Aorta (tissue), 5 donors: ENCODE measurements at regions not wholly inside any gene's neighbourhood (a gene's known extent, or its start where the extent isn't known, plus 50 kb on each side); places are given as distances from the start of the nearest gene placed in this dataset.

Experiments
- ATAC-seq: fragments of 200-7000 bp; cut with Tn5 transposase; one replicate; pipeline ENCODE4 v1.9.1; 2022; ENCODE audit warnings: moderate library complexity; ENCODE audit not compliant: low FRiP score
- DNase-seq, 2 donors: peaks; one replicate each; pipeline ENCODE4 v3.0.0-alpha.2; 2020
- H3K27ac ChIP-seq, 2 donors: one replicate each; pipeline ENCODE4 v1.5.1; 2013; ENCODE audit warnings: low read length in 2 of 2, mild to moderate bottlenecking in 2 of 2, moderate library complexity in 2 of 2, control low read depth in 1 of 2, inconsistent platforms in 1 of 2, low read depth in 1 of 2
- H3K27me3 ChIP-seq, 2 donors: one replicate each; pipeline ENCODE4 v1.6.1; 2013; ENCODE audit warnings: control low read depth in 1 of 2, low read length in 1 of 2, mild to moderate bottlenecking in 1 of 2, moderate library complexity in 1 of 2; ENCODE audit not compliant: insufficient read depth in 2 of 2, control insufficient read depth in 1 of 2
- H3K36me3 ChIP-seq, 2 donors: one replicate each; pipeline ENCODE4 v1.6.1; 2013; ENCODE audit warnings: control low read depth in 1 of 2, low read length in 1 of 2, mild to moderate bottlenecking in 1 of 2; ENCODE audit not compliant: insufficient read depth in 2 of 2, control insufficient read depth in 1 of 2
- H3K4me1 ChIP-seq, 2 donors: one replicate each; pipeline ENCODE4 v1.6.1; 2013; ENCODE audit warnings: low read length in 2 of 2, control low read depth in 1 of 2, mild to moderate bottlenecking in 1 of 2, moderate library complexity in 1 of 2; ENCODE audit not compliant: insufficient read depth in 2 of 2, control insufficient read depth in 1 of 2
- H3K4me3 ChIP-seq, 2 donors: one replicate each; pipeline ENCODE4 v1.5.1; 2013; ENCODE audit warnings: low read length in 2 of 2, control low read depth in 1 of 2, mild to moderate bottlenecking in 1 of 2
- H3K9me3 ChIP-seq: one replicate; pipeline ENCODE4 v1.6.1; 2013; ENCODE audit warnings: mild to moderate bottlenecking, low read length; ENCODE audit not compliant: control insufficient read depth
- WGBS, 2 donors: extraction: QIAGEN DNeasy Blood & Tissue Kit; methylation state at CpG; one replicate each; pipeline ENCODE4 v1.1.7; 2013; 5-methylcytosine and 5-hydroxymethylcytosine counted together
- intact Hi-C, 2 donors: fragments of 100-400 bp; cut with DNase I; formaldehyde crosslinking; loops; one replicate each; pipeline versions ENCODE4 v1.14.2 to v1.15.0; 2022
- donor health status: healthy with polysubstance abuse.
- donor health status: Bipolar disorder and iron deficiency.
- donor health status: DM: no; HTN: no; CAD: no.
- donor health status: DM: no; HTN: no; CAD: no.
- donor health status: DM: yes; HTN: yes; CAD: no.

DNA sequence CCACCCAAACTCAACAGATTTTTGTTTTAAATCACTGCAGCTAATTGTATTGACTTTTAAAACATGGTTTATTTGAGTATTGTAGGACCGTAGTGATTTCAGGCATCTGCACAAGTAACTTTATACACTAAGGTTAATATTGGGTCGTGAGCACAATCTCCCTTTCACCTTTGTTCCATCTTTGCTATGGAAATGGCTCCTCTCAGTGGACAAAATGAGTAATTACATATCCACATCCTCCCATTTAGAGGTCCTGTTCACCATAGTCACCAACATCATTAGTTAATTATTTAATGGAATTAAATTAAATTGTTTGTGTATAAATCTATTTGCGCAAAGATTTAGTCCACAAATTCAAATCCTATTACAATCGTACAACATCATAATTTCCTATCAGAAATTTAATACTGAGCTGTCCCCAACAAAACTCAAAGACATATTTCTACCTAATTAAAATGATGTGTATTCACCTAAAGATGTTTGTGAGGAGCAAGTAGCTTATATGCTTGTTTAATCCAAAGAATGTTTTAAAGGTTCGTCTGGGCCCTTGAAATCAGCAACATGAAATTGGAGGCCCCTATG lies 173.0 kb upstream of the DAPK1 start:
- intact Hi-C loops, result loop anchor here (1.0 to 10.0 kb wide), 7 partner anchors 177 to 892 kb away; no protein-coding TSS in a partner anchor
- no peak for DNase-seq

DNA sequence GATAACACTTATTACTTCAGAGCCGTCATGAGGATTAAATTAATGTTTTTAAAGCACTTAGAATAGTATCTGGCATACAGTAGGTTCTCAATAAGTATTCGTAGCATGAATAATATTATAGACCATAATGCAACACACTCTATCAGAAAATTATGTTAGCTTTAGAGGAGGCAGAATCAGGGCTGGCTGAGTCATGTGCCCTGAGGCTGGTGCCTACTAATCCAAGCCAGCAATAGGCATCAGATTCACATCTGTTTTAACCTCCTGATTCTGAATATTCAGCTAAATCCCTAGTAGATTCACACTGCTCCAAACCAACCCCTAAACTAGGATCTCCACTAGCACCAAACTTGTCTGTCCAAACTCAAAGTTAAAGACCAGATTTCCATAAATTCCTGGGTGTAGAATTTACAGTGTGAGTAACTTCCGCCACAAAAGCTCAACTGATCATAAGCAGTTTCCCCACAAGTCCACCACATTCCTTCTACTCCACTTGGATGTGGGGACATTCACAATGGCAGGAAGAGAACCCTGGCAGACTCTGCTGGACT lies 170.0 kb upstream of the DAPK1 start:
- Histone ChIP-seq H3K27ac (no peak overlapping the region), H3K36me3 (no peaks in the 10 kb centered on the region), H3K4me3 (no peak overlapping the region), H3K9me3 (peaks cover 1% of the 10 kb centered on the region), H3K4me1 (no peaks in the 10 kb centered on the region), H3K27me3 (no peaks in the 10 kb centered on the region)
- intact Hi-C loops, result loop anchor here (2.0 to 10.0 kb wide), 4 partner anchors 693 to 895 kb away; no protein-coding TSS in a partner anchor
- WGBS, 2 donors, result 66 to 72% methylated on average over 3 of the region's 3 CpGs
- ATAC-seq (no peak), DNase-seq (no peak)

More for the DNA sequence above, 173.0 kb upstream of the DAPK1 start:
- no peaks in the 10 kb centered on the region for H3K36me3 ChIP-seq
- H3K9me3 ChIP-seq, result no peaks in the 10 kb centered on the region
- ATAC-seq, result peak; percentile 83
- WGBS, 2 donors, result 1 to 3% methylated on average over 5 of the region's 5 CpGs
- H3K4me1 ChIP-seq, result no peaks in the 10 kb centered on the region
- no peaks in the 10 kb centered on the region for H3K27me3 ChIP-seq
- no peak overlapping the region for H3K4me3 ChIP-seq
- H3K27ac ChIP-seq, result no peak overlapping the region

DNA sequence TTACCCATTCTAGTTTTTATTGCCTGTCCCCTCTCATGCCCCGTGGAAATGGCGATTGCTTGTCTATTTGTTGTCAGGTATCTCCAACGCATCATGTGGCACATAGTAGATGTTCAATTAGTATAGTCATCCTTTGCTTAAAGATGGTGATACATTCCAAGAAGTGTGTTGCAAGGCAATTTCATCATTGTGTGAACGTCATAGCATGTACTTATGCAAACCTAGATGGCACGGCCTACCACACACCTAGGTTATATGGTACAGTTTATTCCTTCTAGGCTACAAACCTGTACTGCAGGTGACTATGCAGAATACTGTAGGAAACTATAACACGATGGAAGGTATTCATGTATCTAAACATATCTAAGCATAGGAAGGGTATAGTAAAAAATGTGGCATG lies 163.9 kb upstream of the DAPK1 start:
- Histone ChIP-seq H3K4me1 (no peaks in the 10 kb centered on the region), H3K9me3 (peaks cover 1% of the 10 kb centered on the region), H3K4me3 (no peak overlapping the region), H3K36me3 (no peaks in the 10 kb centered on the region), H3K27me3 (no peaks in the 10 kb centered on the region), H3K27ac (no peak overlapping the region)
- DNase-seq, result no peak
- 93 to 94% methylated on average over 6 of the region's 6 CpGs for WGBS, 2 donors
- ATAC-seq, result no peak
- intact Hi-C loops, result no loop called here

DNA sequence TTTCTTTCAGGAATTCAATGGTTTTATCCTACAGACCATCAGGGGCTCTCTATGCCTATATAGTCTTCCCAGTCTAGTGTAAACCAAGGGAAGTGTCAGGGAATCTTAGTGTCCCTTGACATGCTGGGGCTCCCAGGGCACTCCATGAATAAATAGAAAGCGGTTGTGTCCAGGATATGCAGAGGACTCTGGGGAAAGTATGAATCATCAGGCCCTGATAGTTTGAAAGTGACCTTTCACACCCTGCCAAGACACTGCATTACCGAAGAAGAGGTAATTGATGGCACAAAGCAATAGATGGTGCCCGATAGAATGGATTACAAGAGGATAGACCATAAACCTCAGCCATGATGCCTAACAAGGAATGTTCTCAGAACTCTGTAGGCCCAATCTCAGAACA lies 163.3 kb upstream of the DAPK1 start:
- Histone ChIP-seq H3K27ac (no peak overlapping the region), H3K27me3 (no peaks in the 10 kb centered on the region), H3K36me3 (no peaks in the 10 kb centered on the region), H3K4me1 (no peaks in the 10 kb centered on the region), H3K4me3 (no peak overlapping the region), H3K9me3 (peaks cover 1% of the 10 kb centered on the region)
- DNase-seq (no peak), ATAC-seq (no peak)
- 88 to 93% methylated on average over 3 of the region's 3 CpGs for WGBS, 2 donors
- intact Hi-C loops, result no loop called here

DNA sequence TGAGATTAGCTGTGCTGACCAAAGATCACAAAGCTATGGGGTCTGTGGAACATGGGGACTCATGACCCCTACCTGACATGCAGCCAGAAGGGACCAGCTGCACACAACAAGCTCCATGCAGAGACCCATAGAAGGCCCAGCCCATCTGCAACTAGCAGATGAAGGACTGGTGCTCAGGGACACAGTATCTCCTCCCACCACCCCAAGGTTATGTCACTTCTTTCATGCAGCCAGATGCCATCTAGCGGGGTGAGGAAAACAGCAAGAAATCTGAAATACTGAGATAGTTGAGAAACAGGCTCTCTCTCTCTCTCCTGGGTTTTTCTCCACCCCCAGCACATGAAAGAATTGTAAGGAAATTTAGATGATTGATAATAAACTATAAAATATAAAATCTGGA lies 161.3 kb upstream of the DAPK1 start:
- WGBS, 2 donors, result 57 to 65% methylated on average over 1 of the region's 1 CpG
- no peaks in the 10 kb centered on the region for H3K36me3 ChIP-seq

DNA sequence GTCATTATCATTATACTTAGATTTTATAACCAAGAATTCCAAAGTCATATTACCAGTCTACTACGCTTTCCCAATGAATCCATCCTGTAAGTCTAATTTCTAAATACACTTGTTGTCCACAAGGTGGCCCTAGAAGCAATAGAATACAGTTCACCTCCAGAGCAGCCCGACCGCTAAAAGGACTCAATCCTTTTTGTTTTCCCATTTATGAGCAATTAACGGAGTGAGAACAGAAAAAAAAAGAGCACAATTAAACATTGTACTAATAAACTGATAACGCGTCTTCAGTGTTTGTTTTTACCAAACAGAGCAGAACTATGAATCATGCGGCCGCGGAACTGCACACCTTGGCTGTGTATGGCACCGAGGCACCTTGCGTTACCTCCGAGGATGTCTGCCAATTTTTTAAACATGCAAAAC lies 160.7 kb upstream of the DAPK1 start:
- WGBS, 2 donors, result 2% methylated on average over 12 of the region's 12 CpGs
- H3K36me3 ChIP-seq, result no peaks in the 10 kb centered on the region
- H3K27me3 ChIP-seq, result no peaks in the 10 kb centered on the region
- no peak for DNase-seq
- no peak overlapping the region for H3K27ac ChIP-seq
- H3K4me3 ChIP-seq, result peak overlapping the region; percentile 51 to 88
- ATAC-seq, result peak; percentile 81
- H3K9me3 ChIP-seq, result no peaks in the 10 kb centered on the region
- intact Hi-C loops, result loop anchor here (2.0 to 5.0 kb wide), 2 partner anchors 320 to 326 kb away; no protein-coding TSS in a partner anchor
- no peaks in the 10 kb centered on the region for H3K4me1 ChIP-seq

More for the DNA sequence above, 161.3 kb upstream of the DAPK1 start:
- no peak overlapping the region for H3K4me3 ChIP-seq
- no peaks in the 10 kb centered on the region for H3K9me3 ChIP-seq
- no peak for ATAC-seq
- no peak overlapping the region for H3K27ac ChIP-seq
- no peaks in the 10 kb centered on the region for H3K4me1 ChIP-seq
- H3K27me3 ChIP-seq, result no peaks in the 10 kb centered on the region
- intact Hi-C loops, result loop anchor here (2.0 to 5.0 kb wide), 2 partner anchors 321 to 326 kb away; no protein-coding TSS in a partner anchor
- no peak for DNase-seq

DNA sequence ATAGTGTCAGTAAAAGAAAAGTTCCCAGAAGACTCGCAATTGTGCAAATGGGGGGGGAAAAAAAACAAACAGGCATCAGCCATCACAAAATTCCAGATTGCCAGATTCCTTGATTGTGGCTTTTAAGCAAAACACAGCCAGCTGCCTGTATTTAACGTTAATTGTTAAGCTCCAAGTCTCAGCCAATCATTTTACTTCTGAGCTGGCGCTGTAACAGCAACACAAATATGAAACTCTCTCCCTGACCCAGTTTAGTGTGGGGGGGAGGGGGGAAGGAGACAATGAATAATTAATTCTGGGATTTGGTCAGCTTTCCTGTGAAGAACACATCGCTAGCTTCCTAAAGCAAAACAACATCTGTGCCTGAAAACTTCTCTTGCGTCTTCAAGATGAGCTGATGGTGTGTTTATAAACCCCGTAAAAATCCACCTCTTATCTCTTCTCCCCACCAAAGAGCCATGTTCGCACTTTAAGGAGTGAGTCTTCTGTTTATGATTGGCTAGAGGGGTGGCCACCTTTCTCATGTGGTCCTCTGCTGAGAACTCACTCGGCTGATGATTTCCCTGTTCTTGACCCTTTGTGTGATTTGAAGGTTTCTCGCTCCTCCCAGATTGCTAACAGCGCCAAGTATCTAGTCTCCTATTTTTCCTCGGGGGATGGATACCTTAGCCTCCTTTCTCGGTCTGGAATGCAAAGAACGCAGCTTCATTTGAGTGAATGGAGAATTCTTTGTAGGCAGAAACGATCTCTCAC lies 160.2 kb upstream of the DAPK1 start:
- Histone ChIP-seq H3K4me1 (no peaks in the 10 kb centered on the region), H3K27me3 (no peaks in the 10 kb centered on the region), H3K9me3 (no peaks in the 10 kb centered on the region), H3K36me3 (no peaks in the 10 kb centered on the region), H3K27ac (no peak overlapping the region), H3K4me3 (peak overlapping the region; percentile 51 to 88)
- intact Hi-C loops, result loop anchor here (2.0 to 5.0 kb wide), 2 partner anchors 320 to 325 kb away; no protein-coding TSS in a partner anchor
- WGBS, 2 donors, result 4 to 8% methylated on average over 14 of the region's 14 CpGs
- peak; percentile 16 for ATAC-seq
- DNase-seq, result no peak

DNA sequence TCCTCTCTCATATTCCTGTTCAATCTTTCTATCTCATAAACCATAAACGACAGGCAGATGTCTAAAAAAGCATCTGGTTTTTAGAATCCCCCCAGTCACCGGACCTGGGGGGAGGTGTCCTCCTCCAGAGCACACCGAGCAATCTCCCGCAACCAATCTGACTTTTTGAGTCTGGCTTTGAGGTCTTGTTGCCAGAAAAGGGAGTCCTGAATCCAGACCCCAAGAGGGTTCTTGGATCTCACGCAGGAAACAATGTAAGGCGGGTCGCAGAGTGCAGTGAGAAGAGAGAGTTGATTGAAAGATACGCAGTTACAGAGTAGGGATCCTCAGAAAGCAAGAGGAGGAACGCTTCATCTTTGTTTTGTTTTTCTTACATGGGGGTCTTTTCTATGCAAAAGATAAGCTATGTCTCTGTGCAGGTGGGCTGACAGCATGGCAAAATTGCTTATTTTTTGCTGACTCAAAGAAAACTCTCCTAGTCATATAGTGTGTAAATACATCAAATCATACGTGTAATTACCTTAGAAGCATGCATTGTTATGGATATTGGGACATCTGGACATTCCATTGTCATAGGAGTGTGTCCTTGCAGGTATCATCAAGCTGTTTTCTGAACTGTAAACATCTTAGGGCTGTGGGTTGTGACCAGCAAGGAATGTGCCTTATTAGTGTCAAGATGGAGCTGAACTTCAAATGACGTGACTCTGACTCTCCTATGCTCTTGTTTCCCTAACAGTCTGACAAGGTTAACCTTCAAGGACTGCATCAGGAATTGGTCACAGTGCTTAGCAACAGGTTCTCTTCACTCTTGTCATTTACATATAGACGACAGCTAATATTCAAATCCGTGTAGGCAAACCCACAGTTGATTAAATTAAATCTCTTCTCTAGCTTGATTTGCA lies 159.3 kb upstream of the DAPK1 start:
- DNase-seq (no peak), ATAC-seq (no peak)
- WGBS, 2 donors, result 69 to 76% methylated on average over 13 of the region's 13 CpGs
- H3K4me1 ChIP-seq, result no peaks in the 10 kb centered on the region
- H3K27me3 ChIP-seq, result no peaks in the 10 kb centered on the region
- intact Hi-C loops, result loop anchor here in 1 of 2 donors (5.0 kb wide), 1 partner anchor 319 kb away; no protein-coding TSS in a partner anchor
- no peaks in the 10 kb centered on the region for H3K9me3 ChIP-seq
- no peaks in the 10 kb centered on the region for H3K36me3 ChIP-seq
- H3K4me3 ChIP-seq, result no peak overlapping the region
- no peak overlapping the region for H3K27ac ChIP-seq
